Calu3 (cell line): ENCODE measurements at regions not wholly inside any gene's neighbourhood (a gene's known extent, or its start where the extent isn't known, plus 50 kb on each side); places are given as distances from the start of the nearest gene placed in this dataset.

Experiments used
- BruUV-seq: library from RNA; stranded (reverse); fragments of 400-500 nt; replicated peaks from 2 replicates; lab custom pipeline; 2021; lab: Mats Ljungman, UMichigan
- CTCF ChIA-PET: fragments of 300-600 bp; sonication (Branson Sonifier 250); formaldehyde crosslinking; loops from one replicate; lab custom pipeline; 2022; ENCODE audit warnings: antibody characterized with exemption; lab: Charles Lee
- DNase-seq: peaks from one replicate; pipeline ENCODE4 v3.0.0; 2022
- H3K27ac Mint-ChIP-seq: one replicate; pipeline ENCODE4 v1.8.0; 2022; ENCODE audit warnings: mixed read lengths; ENCODE audit not compliant: unreplicated experiment
- H3K27me3 Mint-ChIP-seq: one replicate; pipeline ENCODE4 v1.8.0; 2022; ENCODE audit warnings: mixed read lengths; ENCODE audit not compliant: unreplicated experiment
- H3K36me3 Mint-ChIP-seq: one replicate; pipeline ENCODE4 v1.8.0; 2022; ENCODE audit warnings: mild to moderate bottlenecking, moderate library complexity, mixed read lengths; ENCODE audit not compliant: insufficient read depth, unreplicated experiment
- H3K4me1 Mint-ChIP-seq: one replicate; pipeline ENCODE4 v1.8.0; 2022; ENCODE audit warnings: mild to moderate bottlenecking, low read depth, mixed read lengths; ENCODE audit not compliant: unreplicated experiment
- H3K4me3 Mint-ChIP-seq: one replicate; pipeline ENCODE4 v1.8.0; 2022; ENCODE audit warnings: mild to moderate bottlenecking, low read depth, moderate library complexity, mixed read lengths; ENCODE audit not compliant: unreplicated experiment
- H3K9me3 Mint-ChIP-seq: one replicate; pipeline ENCODE4 v1.8.0; 2022; ENCODE audit warnings: low read depth, mixed read lengths; ENCODE audit not compliant: unreplicated experiment
- CTCF ChIP-seq: fragments of 200-600 bp; IDR thresholded peaks from one replicate; pipeline ENCODE4 v1.8.0; 2022; ENCODE audit warnings: antibody characterized with exemption; ENCODE audit not compliant: unreplicated experiment
- intact Hi-C: fragments of 100-400 bp; cut with micrococcal nuclease; formaldehyde crosslinking; loops from one replicate; pipeline ENCODE4 v1.10.0; 2022; ENCODE audit not compliant: unreplicated experiment

- Mint-ChIP-seq H3K27me3 (peaks cover 38% of the 10 kb centered on the region), H3K9me3 (no peaks in the 10 kb centered on the region), H3K4me3 (no peak overlapping the region), H3K36me3 (no peaks in the 10 kb centered on the region), H3K4me1 (no peaks in the 10 kb centered on the region), H3K27ac (no peak overlapping the region)
- no TSS peak for BruUV-seq
- CTCF ChIA-PET = no interaction called here
- intact Hi-C loops = no loop called here
- no peak for TF ChIP-seq CTCF
- no peak for DNase-seq
Measured at GRCh38 chr11:116162886-116163230, 609.9 kb downstream of the BUD13 start.

- H3K4me3 Mint-ChIP-seq = no peak overlapping the region
- H3K27me3 Mint-ChIP-seq = peaks cover 32% of the 10 kb centered on the region
- CTCF ChIA-PET = no interaction called here
- BruUV-seq = no TSS peak
- H3K36me3 Mint-ChIP-seq = no peaks in the 10 kb centered on the region
- no peak for DNase-seq
- H3K4me1 Mint-ChIP-seq = no peaks in the 10 kb centered on the region
- H3K9me3 Mint-ChIP-seq = no peaks in the 10 kb centered on the region
- intact Hi-C loops = no loop called here
- TF ChIP-seq CTCF = no peak
- H3K27ac Mint-ChIP-seq = no peak overlapping the region
Measured at GRCh38 chr11:116162086-116162885, 610.5 kb downstream of the BUD13 start.

- Mint-ChIP-seq H3K4me3 (no peak overlapping the region), H3K27me3 (no peaks in the 10 kb centered on the region), H3K4me1 (no peaks in the 10 kb centered on the region), H3K36me3 (no peaks in the 10 kb centered on the region), H3K27ac (no peak overlapping the region), H3K9me3 (no peaks in the 10 kb centered on the region)
- CTCF ChIA-PET = no interaction called here
- DNase-seq = no peak
- intact Hi-C loops = no loop called here
- no TSS peak for BruUV-seq
- TF ChIP-seq CTCF = no peak
Measured at GRCh38 chr11:116148645-116149044, 624.1 kb downstream of the BUD13 start.

- BruUV-seq = no TSS peak
Measured at GRCh38 chr11:116148056-116148455, 624.7 kb downstream of the BUD13 start.

More at GRCh38 chr11:116148056-116148455, 624.7 kb downstream of the BUD13 start:
- DNase-seq = no peak
- Mint-ChIP-seq H3K9me3 (no peaks in the 10 kb centered on the region), H3K4me3 (no peak overlapping the region), H3K27ac (no peak overlapping the region), H3K36me3 (no peaks in the 10 kb centered on the region), H3K4me1 (no peaks in the 10 kb centered on the region), H3K27me3 (no peaks in the 10 kb centered on the region)
- CTCF ChIA-PET = no interaction called here
- no peak for TF ChIP-seq CTCF
- intact Hi-C loops = no loop called here
